ENCODE measurements at regions not wholly inside any gene's neighbourhood (a gene's known extent, or its start where the extent isn't known, plus 50 kb on each side); places are given as distances from the start of the nearest gene placed in this dataset.
"Not testable (repeated sequence)": the region's sequence is repeated elsewhere in the genome, so short reads cannot be mapped to it uniquely, and the experiment has no call there.

DNA sequence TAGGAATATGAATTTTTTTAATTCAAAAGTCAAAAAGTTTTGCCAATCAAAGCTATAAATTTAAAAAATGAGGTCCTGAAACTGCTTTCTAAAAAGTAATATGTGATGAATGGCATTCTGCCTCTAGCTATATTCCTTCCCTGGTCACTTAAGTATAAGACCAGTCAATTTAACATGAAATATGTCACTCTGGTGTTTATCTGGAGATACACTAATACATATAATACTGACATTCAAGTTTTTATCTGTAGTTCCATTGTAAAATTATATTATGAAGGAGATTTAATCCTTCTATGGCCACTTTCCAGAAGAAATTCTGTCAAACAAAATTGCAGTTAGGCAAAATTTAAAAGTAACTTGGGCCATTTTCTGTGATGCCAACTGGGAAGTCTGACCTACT, 236.8 kb downstream of the CNTN3 start:
- Histone ChIP-seq H3K9ac (ENCODE audit: control insufficient read depth, insufficient read depth, low read length) (no peak overlapping the region), H3K4me1 (ENCODE audit: control insufficient read depth, insufficient read depth, low read length) (no peaks in the 10 kb centered on the region), H3K27me3 (replicated peaks in 1 of 2; ENCODE audit: control insufficient read depth in 2 of 2, insufficient read depth in 2 of 2, low read length in 1 of 2) (no peaks in the 10 kb centered on the region), H3K79me2 (ENCODE audit: control insufficient read depth, insufficient read depth, low read length) (no peaks in the 10 kb centered on the region), H3K4me3 (no peak overlapping the region), H3K9me3 (replicated peaks; ENCODE audit: control insufficient read depth, insufficient read depth, low read length) (no peaks in the 10 kb centered on the region), H3K36me3 (ENCODE audit: control insufficient read depth in 2 of 2, insufficient read depth in 2 of 2, low read length in 1 of 2) (no peaks in the 10 kb centered on the region), H2AFZ (ENCODE audit: control insufficient read depth, low read depth, low read length) (no peak overlapping the region), H4K20me1 (ENCODE audit: control insufficient read depth, insufficient read depth) (no peaks in the 10 kb centered on the region), H3K27ac (ENCODE audit: control insufficient read depth, insufficient read depth) (no peak overlapping the region), H3K4me2 (ENCODE audit: control insufficient read depth, insufficient read depth) (no peak overlapping the region)
- intact Hi-C loops (cut with micrococcal nuclease; ENCODE audit: unreplicated experiment), result no loop called here
- CTCF ChIA-PET, result interaction anchor here (0.7 kb wide), 1 partner anchor 11 kb away, joined by 3 read pairs; no protein-coding TSS in a partner anchor
- FAIRE-seq (no peak), ATAC-seq (no peak), DNase-seq (ENCODE audit: low read depth, low spot score) (no peak)
- RAD21 ChIA-PET (ENCODE audit: unreplicated experiment), result no interaction called here
- in situ Hi-C loops (cut with MboI), result no loop called here
- BruUV-seq (replicated peaks), result no TSS peak
- TF ChIP-seq CBX5 (IDR thresholded peaks at IDR 0.05; ENCODE audit: low read depth) (no peak), CEBPZ (IDR thresholded peaks at IDR 0.05; ENCODE audit: low read depth, low read length) (no peak)
- SMC1A ChIA-PET (ENCODE audit: uncharacterized antibody, unreplicated experiment), result interaction anchor here (0.7 to 1.4 kb wide), 2 partner anchors 8 to 13 kb away, joined by 4 read pairs; no protein-coding TSS in a partner anchor
- POLR2A ChIA-PET, result no interaction called here

DNA sequence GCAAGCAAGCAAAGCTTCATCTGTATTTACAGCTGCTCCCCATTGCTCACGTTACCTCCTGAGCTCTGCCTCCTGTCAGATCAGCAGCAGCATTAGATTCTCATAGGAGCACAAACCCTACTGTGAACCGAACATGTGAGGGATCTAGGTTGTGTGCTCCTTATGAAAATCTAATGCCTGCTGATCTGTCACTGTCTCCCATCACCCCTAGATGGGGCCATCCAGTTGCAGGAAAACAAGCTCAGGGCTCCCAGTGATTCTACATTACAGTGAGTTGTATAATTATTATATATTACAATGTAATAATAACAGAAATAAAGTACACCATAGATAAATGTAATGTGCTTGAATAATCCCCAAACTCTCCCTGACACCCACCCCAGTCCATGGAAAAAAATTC, 238.1 kb downstream of the CNTN3 start:
- H3K9ac ChIP-seq (ENCODE audit: control insufficient read depth, insufficient read depth, low read length); H3K27ac ChIP-seq (ENCODE audit: control insufficient read depth, insufficient read depth); H3K36me3 ChIP-seq (ENCODE audit: control insufficient read depth in 2 of 2, insufficient read depth in 2 of 2, low read length in 1 of 2); in situ Hi-C loops (cut with MboI); H3K4me1 ChIP-seq (ENCODE audit: control insufficient read depth, insufficient read depth, low read length); FAIRE-seq; intact Hi-C loops (cut with micrococcal nuclease; ENCODE audit: unreplicated experiment); CTCF ChIA-PET; POLR2A ChIA-PET; H3K27me3 ChIP-seq (replicated peaks in 1 of 2; ENCODE audit: control insufficient read depth in 2 of 2, insufficient read depth in 2 of 2, low read length in 1 of 2); H3K4me3 ChIP-seq; BruUV-seq (replicated peaks); H4K20me1 ChIP-seq (ENCODE audit: control insufficient read depth, insufficient read depth); H2AFZ ChIP-seq (ENCODE audit: control insufficient read depth, low read depth, low read length); H3K9me3 ChIP-seq (replicated peaks; ENCODE audit: control insufficient read depth, insufficient read depth, low read length); H3K4me2 ChIP-seq (ENCODE audit: control insufficient read depth, insufficient read depth); H3K79me2 ChIP-seq (ENCODE audit: control insufficient read depth, insufficient read depth, low read length); DNase-seq (ENCODE audit: low read depth, low spot score); ATAC-seq; RAD21 ChIA-PET (ENCODE audit: unreplicated experiment): not testable (repeated sequence)
- SMC1A ChIA-PET (ENCODE audit: uncharacterized antibody, unreplicated experiment), result interaction anchor here (1.4 kb wide), 1 partner anchor 9 kb away, joined by 4 read pairs; no protein-coding TSS in a partner anchor
- 14% methylated on average over 2 of the region's 2 CpGs for WGBS (ENCODE audit: insufficient coverage, insufficient replicate concordance, low lambda C conversion rate, missing lambda C conversion rate)

Data from GM12878 (cell line).